NCI-H2171 treated with DMSO at 0.1 percent for 48 hours (cell line): ENCODE measurements at regions not wholly inside any gene's neighbourhood (a gene's known extent, or its start where the extent isn't known, plus 50 kb on each side); places are given as distances from the start of the nearest gene placed in this dataset.

Experiments
- DNase-seq: peaks from one replicate; lab custom pipeline; 2025; lab: John Stamatoyannopoulos, UW

DNA sequence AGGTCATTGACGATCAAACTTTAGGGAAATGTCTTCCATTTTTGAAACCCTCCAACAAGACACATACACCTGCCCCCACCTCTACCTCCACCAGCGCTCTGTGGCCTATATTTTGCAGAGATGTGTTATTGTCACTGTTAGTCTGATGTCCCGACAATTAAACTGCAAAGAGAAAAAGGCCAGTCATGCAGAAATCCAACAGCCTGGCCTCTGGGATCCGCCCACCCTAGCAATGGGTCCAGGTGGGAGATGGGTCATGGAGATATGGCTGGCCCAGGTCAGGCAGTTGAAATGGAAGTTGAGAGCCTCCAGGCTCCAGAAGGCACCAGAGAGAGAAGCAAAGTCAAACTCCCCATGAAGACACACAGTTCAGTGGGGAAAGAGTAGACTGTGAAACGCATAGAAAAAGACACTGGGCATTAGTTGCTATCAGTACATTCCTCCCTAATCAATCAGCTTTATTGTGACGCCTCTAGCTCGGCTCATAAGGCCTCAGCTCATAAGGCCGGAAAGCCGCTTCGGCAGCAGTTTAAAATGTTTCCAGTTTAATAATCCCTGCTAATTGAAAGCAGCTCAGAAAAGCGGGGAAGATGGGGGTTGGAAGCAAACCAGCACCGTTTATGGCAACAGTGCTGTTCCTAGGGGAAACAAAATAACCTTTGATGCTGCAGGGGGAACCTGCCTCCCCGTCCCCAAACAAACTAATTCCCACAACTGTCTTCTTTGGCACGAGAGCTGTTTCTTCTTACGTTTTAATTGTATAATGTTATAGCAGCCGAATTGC lies 239.7 kb upstream of the ZNF507 start:
- DNase-seq: no peak

DNA sequence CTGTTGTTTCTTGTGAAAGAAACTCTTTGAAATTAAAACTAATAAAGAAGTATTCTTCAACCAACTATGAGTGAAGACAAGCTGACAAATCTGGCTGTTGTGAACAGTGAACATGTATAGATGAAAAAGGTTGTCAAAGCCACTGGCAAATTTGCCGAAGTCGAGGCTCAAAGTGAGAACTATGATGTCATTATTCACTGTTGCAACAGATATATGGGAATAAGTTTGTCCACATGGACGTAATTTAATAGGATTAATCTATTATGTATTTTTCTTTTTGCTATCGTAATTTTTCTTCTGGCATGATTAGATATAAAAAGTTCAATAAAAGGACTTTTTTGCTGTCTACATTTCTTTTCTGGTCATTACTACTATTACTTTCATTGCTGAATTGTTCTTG lies 223.2 kb upstream of the ZNF507 start:
- DNase-seq: no peak

- DNase-seq: no peak
These were observed 222.0 kb upstream of the ZNF507 start for GRCh38 chr19:32123355-32123940.

- no peak for DNase-seq
These were observed 220.8 kb upstream of the ZNF507 start for GRCh38 chr19:32124585-32124984.

DNA sequence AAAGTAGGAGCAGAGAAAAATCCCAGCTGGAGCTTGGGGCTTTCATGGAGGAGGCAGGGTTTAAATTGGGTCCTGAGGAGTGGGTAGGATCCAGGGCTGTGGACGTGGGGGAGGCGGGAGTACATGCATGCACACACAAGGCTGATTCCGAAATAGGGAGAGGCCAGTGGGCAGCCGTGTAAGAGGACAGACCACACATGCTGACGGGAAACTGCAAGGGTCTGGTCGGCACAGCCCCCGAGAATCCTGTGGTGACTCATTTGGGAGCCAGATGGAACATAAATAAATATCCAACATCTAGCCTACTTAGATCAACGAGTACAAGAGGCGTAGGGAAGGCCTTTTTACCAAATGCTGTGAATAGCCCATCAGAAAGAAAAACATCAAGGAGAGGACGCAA lies 216.3 kb upstream of the ZNF507 start:
- DNase-seq: no peak

- DNase-seq: no peak
These were observed 215.1 kb upstream of the ZNF507 start for GRCh38 chr19:32130332-32130731.

DNA sequence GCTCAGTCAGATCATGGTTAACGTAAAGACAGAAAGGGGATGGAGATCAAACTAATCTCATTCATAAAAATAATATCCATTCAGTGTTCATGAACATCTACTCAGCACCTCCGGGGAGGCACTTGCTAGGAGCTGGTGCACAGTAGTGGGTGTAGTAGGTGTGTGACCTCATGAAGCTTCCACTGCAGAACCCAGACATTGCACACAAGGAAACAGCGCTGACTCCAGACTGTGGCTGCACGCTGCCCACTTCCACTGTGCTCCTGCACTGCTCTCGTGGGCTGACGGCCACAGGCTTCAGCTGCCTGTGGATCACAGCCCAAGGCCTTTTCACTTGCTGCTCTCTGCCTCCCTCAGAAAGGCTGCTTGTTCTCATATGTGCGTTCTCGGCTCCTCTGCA lies 214.4 kb upstream of the ZNF507 start:
- DNase-seq: no peak

DNA sequence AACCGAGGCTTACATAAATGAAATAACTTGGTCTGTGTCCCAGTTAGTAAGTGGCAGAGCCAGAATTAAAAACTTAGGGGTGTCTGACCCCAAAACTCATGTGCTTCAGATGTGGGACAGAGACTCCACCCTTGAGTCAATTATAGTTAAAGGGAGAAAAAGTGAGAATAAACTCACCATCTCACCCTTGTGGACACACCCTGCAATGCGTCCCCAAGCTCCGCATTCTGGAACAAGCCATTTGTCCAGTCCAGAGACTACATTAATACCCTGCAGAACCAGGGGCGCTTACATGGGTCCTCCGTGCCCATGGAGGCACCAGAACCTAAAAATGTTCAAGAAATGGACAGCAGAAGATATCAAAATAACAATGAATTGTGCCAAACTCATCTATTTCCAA lies 207.0 kb upstream of the ZNF507 start:
- no peak for DNase-seq

DNA sequence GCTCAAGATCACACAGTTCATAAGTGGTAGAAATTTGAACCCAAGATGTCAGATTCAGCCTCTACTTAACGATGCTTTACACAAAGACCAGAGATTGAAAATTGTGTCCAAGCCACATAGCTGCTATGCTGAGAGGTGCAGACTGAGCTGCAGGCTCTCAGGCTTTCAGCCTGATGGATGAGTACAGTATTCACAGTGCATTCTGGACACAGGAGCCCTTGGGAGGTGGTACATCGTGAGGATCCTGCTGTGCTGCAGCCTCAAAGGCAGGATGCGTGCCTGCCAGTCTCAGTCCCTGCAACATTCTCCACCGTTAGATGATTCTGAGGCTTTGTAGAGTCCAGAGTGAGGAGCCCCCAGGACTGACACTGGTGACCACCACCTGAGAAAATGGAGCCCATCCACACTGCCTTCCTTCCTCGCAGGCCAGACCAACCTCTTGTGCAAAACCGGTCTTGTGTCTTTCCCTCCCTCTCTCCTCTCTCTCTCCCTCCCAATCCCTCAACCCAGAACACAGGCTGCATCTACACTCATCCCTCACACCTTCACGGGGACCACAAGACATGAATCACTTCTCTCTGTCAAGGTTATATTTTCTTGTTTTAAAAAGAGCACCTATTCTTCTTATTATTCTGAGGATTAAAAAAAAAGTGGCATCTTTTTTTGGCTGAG lies 203.4 kb upstream of the ZNF507 start:
- DNase-seq: no peak

GRCh38 chr19:32146664-32147063 lies 198.7 kb upstream of the ZNF507 start:
- DNase-seq: no peak

- DNase-seq: no peak
These were observed 194.8 kb upstream of the ZNF507 start for GRCh38 chr19:32150605-32151004.

DNA sequence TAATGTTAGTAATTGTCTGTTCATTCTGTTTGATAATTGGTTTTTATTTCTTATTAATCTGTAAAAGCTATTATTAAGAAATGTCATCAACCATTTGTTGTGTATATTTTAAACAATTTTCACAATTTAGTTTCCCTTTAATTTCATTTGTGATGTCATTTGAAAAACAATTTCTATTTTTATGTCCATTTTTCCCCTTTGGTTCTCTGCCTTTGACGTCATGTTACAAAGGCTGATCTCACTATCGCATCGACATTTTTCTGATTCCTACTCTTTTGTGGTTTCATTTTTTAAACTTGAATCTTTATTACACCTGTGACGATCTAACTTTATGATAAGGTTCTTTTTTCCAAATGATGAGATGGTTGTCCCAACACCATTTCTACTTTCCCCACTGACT lies 191.0 kb upstream of the ZNF507 start:
- no peak for DNase-seq

DNA sequence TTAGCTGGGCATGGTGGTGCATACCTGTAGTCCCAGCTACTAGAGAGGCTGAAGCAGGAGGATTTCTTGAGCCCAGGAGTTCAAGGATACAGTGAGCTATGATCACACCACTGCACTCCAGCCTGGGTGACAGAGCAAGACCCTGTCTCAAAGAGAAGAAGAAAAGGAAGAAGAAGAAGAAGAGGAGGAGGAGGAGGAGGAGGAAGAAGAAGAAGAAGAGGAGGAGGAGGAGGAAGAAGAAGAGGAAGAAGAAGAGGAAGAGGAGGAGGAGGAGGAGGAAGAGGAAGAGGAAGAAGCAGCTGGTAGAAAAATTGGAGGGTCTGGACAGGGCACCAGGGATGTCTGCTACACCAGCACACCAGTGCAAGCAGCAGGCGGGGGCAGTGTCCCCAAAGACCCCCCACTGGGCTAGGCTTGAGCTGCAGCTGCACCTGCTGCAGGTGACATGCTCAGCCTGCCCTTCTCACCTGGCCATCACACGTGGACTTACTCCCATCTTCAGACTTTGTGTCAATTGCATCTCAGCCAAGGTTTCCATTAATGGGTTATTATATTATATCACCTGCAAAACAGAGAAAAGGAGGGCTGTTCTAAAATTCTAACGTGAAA lies 180.9 kb upstream of the ZNF507 start:
- DNase-seq: no peak

- DNase-seq: no peak
These were observed 180.3 kb upstream of the ZNF507 start for GRCh38 chr19:32165141-32165540.

DNA sequence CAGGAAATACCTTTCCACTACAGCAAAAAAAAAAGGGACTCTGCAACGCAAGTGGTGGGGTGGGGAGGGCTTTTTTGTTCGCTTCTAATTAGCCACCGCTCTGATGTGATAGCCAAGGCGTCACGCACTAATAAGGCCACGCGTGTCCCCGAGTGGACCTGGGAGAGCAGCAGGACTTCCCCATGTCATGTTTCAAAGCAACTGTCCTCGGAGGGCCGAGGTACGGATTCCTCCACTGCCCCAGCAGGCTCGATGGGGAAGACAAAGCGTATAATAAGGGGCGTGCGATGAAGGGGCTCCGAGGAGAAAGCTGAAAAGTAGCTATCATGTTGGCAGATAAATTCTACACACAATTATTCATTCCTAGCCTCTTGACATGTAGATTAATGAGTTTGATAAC lies 179.7 kb upstream of the ZNF507 start:
- no peak for DNase-seq

DNA sequence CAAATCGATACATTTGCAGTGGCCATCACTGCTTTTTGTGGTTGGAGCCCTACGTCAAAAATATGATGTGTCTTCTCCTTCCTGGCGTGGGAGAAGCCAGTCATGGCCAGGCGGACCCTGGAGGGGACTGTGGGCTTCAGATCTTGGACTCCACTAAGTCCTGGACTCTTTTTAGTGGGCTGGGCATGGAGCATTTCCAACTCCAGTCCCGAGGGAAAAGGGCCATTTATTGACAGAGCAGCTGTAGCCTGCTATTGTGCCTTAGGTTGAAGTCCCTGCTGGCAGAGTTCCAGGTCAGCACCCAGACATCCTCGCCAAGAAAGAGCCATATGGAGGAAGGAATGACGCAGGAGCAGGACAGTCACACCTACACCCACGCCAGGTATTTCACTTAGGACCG lies 179.2 kb upstream of the ZNF507 start:
- peak; percentile 25 for DNase-seq

- DNase-seq: no peak
These were observed 177.3 kb upstream of the ZNF507 start for GRCh38 chr19:32168111-32168510.

DNA sequence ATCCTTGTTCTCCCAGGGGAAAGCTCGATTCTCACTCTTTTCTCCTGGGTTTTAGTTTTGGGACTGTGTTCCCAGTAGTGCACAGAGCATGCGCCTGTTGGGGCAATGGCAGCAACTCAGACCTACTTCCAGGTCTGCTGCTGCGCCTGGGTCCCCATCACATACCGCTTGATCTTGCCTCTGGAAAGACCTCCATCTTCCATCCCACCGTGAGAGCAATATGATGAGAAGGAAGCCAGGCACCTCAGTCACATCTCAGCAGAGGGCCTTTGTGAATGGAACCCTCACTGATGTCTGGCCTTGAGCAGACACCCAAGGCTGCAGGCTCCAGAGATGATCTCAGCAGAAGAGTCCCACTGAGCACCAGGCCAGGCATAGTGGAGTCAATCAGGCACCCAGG lies 176.8 kb upstream of the ZNF507 start:
- DNase-seq: no peak

GRCh38 chr19:32171719-32172151 lies 173.7 kb upstream of the ZNF507 start:
- no peak for DNase-seq

- no peak for DNase-seq
These were observed 172.7 kb upstream of the ZNF507 start for GRCh38 chr19:32172566-32173160.

- DNase-seq: no peak
These were observed 171.6 kb upstream of the ZNF507 start for GRCh38 chr19:32173836-32174235.

DNA sequence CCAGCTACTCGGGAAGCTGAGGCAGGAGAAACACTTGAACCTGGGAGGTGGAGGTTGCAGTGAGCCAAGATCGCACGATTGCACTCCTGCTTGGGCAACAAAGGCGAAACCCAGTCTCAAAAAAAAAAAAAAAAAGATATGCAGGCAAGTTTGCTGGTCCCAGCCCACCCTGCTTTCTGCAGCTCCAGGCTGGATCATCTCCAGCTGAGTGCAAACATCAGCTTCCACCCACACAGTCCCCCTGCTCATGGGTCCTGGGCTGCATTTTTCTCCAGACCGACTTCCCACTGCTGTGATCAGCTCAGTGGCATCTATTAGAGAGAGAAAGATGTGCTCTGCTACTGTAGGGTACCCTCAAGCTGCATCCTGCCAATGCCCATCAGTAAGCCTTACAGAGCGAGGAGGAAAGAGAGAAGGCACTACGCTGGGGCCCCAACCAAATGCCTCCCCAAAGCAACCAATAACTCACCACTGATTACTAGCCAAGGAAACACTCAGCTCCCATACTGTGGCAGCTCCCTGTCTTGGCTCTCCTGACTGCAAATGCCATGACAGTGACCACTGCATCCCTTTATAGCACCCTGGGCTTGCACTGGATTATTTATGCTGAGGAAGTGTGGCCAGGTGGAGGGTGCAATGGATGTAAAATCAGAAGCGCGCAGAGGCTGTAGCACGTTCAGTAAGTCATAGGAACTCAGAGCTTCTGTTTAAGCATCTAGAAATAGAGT lies 170.9 kb upstream of the ZNF507 start:
- no peak for DNase-seq
